ENCODE measurements at regions not wholly inside any gene's neighbourhood (a gene's known extent, or its start where the extent isn't known, plus 50 kb on each side); places are given as distances from the start of the nearest gene placed in this dataset.

GRCh38 chr9:547314-547713 lies 294.2 kb upstream of the DMRT1 start:
- no peak overlapping the region for H3K4me3 ChIP-seq (ENCODE audit: insufficient read depth, low read length)
- no peaks in the 10 kb centered on the region for H3K9me3 ChIP-seq (ENCODE audit: low read depth, low read length)
- H4K20me1 ChIP-seq (ENCODE audit: insufficient read depth, low read length): no peaks in the 10 kb centered on the region
- H3K27me3 ChIP-seq (ENCODE audit: insufficient read depth, low read length): no peaks in the 10 kb centered on the region
- H3K36me3 ChIP-seq (ENCODE audit: insufficient read depth, low read length): no peaks in the 10 kb centered on the region
- H2AFZ ChIP-seq (ENCODE audit: low read length): no peak overlapping the region
- no peaks in the 10 kb centered on the region for H3K4me1 ChIP-seq (ENCODE audit: insufficient read depth, low read length)
- H3K4me2 ChIP-seq (ENCODE audit: insufficient read depth, low read length): no peak overlapping the region
- no peak for DNase-seq (ENCODE audit: insufficient read length, low spot score, missing footprints)
- H3K27ac ChIP-seq (ENCODE audit: low read depth, low read length): no peak overlapping the region
- TF ChIP-seq, protein P1, sequence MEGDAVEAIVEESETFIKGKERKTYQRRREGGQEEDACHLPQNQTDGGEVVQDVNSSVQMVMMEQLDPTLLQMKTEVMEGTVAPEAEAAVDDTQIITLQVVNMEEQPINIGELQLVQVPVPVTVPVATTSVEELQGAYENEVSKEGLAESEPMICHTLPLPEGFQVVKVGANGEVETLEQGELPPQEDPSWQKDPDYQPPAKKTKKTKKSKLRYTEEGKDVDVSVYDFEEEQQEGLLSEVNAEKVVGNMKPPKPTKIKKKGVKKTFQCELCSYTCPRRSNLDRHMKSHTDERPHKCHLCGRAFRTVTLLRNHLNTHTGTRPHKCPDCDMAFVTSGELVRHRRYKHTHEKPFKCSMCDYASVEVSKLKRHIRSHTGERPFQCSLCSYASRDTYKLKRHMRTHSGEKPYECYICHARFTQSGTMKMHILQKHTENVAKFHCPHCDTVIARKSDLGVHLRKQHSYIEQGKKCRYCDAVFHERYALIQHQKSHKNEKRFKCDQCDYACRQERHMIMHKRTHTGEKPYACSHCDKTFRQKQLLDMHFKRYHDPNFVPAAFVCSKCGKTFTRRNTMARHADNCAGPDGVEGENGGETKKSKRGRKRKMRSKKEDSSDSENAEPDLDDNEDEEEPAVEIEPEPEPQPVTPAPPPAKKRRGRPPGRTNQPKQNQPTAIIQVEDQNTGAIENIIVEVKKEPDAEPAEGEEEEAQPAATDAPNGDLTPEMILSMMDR (IDR thresholded peaks at IDR 0.05; ENCODE audit: extremely low read depth, low read depth, low read length): no peak
- no peaks in the 10 kb centered on the region for H3K79me2 ChIP-seq (ENCODE audit: insufficient read depth, low read length)

- Histone ChIP-seq H4K20me1 (ENCODE audit: insufficient read depth, low read length) (no peaks in the 10 kb centered on the region), H3K79me2 (ENCODE audit: insufficient read depth, low read length) (no peaks in the 10 kb centered on the region), H3K4me1 (ENCODE audit: insufficient read depth, low read length) (no peaks in the 10 kb centered on the region), H3K9me3 (ENCODE audit: low read depth, low read length) (no peaks in the 10 kb centered on the region), H3K4me3 (ENCODE audit: insufficient read depth, low read length) (no peak overlapping the region), H3K27me3 (ENCODE audit: insufficient read depth, low read length) (no peaks in the 10 kb centered on the region), H3K36me3 (ENCODE audit: insufficient read depth, low read length) (no peaks in the 10 kb centered on the region), H3K27ac (ENCODE audit: low read depth, low read length) (no peak overlapping the region), H2AFZ (ENCODE audit: low read length) (no peak overlapping the region), H3K4me2 (ENCODE audit: insufficient read depth, low read length) (no peak overlapping the region)
- TF ChIP-seq, protein P1 (IDR thresholded peaks at IDR 0.05; ENCODE audit: extremely low read depth, low read depth, low read length): no peak
- no peak for DNase-seq (ENCODE audit: insufficient read length, low spot score, missing footprints)
Observed at GRCh38 chr9:549455-549997, 292.0 kb upstream of the DMRT1 start.

DNA sequence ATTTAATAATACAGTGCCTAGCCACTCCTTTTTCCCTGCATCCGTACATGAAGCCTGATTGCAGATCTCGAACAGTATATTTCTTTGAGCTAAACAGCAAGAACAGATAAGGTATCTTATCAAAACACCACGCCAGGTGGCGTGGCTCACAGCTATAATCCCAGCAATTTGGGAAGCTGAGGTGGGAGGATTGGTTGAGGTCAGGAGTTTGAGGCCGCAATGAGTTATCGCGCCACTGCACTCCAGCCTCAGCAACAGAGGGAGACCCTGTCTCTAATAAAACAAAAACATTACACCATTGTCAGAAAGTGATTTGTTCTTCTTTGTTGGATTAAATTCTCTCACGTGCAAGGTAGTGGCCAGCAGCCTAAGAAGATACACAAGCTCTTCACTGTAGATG lies 291.2 kb upstream of the DMRT1 start:
- DNase-seq (ENCODE audit: insufficient read length, low spot score, missing footprints): no peak
- H3K9me3 ChIP-seq (ENCODE audit: low read depth, low read length): no peaks in the 10 kb centered on the region
- H3K4me2 ChIP-seq (ENCODE audit: insufficient read depth, low read length): no peak overlapping the region
- H3K27me3 ChIP-seq (ENCODE audit: insufficient read depth, low read length): no peaks in the 10 kb centered on the region
- H3K27ac ChIP-seq (ENCODE audit: low read depth, low read length): no peak overlapping the region
- H2AFZ ChIP-seq (ENCODE audit: low read length): no peak overlapping the region
- H3K79me2 ChIP-seq (ENCODE audit: insufficient read depth, low read length): no peaks in the 10 kb centered on the region
- H3K4me3 ChIP-seq (ENCODE audit: insufficient read depth, low read length): no peak overlapping the region
- TF ChIP-seq, protein P1 (IDR thresholded peaks at IDR 0.05; ENCODE audit: extremely low read depth, low read depth, low read length): no peak
- no peaks in the 10 kb centered on the region for H3K4me1 ChIP-seq (ENCODE audit: insufficient read depth, low read length)
- no peaks in the 10 kb centered on the region for H3K36me3 ChIP-seq (ENCODE audit: insufficient read depth, low read length)
- H4K20me1 ChIP-seq (ENCODE audit: insufficient read depth, low read length): no peaks in the 10 kb centered on the region

- Histone ChIP-seq H3K4me3 (ENCODE audit: insufficient read depth, low read length) (no peak overlapping the region), H3K36me3 (ENCODE audit: insufficient read depth, low read length) (no peaks in the 10 kb centered on the region), H3K4me2 (ENCODE audit: insufficient read depth, low read length) (no peak overlapping the region), H3K27me3 (ENCODE audit: insufficient read depth, low read length) (no peaks in the 10 kb centered on the region), H3K9me3 (ENCODE audit: low read depth, low read length) (no peaks in the 10 kb centered on the region), H3K4me1 (ENCODE audit: insufficient read depth, low read length) (no peaks in the 10 kb centered on the region), H3K79me2 (ENCODE audit: insufficient read depth, low read length) (no peaks in the 10 kb centered on the region), H3K27ac (ENCODE audit: low read depth, low read length) (no peak overlapping the region), H2AFZ (ENCODE audit: low read length) (no peak overlapping the region), H4K20me1 (ENCODE audit: insufficient read depth, low read length) (no peaks in the 10 kb centered on the region)
- TF ChIP-seq, protein P1 (IDR thresholded peaks at IDR 0.05; ENCODE audit: extremely low read depth, low read depth, low read length): no peak
- no peak for DNase-seq (ENCODE audit: insufficient read length, low spot score, missing footprints)
Observed at GRCh38 chr9:551986-552929, 289.2 kb upstream of the DMRT1 start.
